GM21528 (cell line): ENCODE measurements at regions not wholly inside any gene's neighbourhood (a gene's known extent, or its start where the extent isn't known, plus 50 kb on each side); places are given as distances from the start of the nearest gene placed in this dataset.

Experiments
- ATAC-seq: cut with Tn5 transposase; IDR thresholded peaks from one replicate; pipeline ENCODE4 v1.9.1; 2021; ENCODE audit warnings: mild to moderate bottlenecking, moderate library complexity; ENCODE audit not compliant: unreplicated experiment, low FRiP score

DNA sequence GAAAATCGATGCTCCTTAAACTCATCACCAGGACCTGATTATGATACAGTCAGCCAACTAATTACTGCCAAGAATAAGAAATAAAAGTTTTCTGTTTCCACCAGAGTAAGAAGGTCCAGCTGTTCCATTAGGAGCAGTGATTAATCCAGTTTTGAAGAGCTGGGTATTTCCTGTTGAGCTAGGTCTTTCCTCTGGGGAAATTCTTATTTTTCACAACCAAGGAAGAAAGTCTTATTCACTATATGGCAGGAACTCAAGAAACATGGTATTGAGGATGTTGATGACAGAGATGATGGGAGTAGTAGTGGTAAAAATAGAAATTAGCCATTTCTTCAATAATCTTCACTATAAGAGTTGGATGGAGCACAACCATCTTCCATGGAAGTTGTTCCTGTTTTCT is 374.6 kb upstream of the RUNX1 start:
- no peak for ATAC-seq

GRCh38 chr21:35422011-35422410 is 372.9 kb upstream of the RUNX1 start:
- no peak for ATAC-seq

DNA sequence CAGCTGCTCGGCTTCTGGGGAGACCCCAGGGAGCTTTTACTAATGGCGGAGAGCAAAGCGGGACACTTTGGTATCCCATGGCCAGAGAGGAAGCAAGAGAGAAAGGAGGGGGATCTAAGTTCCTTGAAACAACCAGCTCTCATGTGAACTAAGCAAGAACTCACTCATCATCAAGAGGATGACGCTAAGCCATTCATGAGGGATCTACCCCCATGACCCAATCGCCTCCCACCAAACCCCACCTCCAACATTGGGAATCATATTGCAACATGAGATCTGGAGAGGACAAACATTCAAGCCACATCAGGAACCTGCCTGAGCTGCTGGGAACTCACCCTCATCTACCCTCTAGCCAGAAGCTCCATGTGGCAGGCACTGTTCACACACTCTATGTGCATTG is 372.1 kb upstream of the RUNX1 start:
- ATAC-seq: no peak

DNA sequence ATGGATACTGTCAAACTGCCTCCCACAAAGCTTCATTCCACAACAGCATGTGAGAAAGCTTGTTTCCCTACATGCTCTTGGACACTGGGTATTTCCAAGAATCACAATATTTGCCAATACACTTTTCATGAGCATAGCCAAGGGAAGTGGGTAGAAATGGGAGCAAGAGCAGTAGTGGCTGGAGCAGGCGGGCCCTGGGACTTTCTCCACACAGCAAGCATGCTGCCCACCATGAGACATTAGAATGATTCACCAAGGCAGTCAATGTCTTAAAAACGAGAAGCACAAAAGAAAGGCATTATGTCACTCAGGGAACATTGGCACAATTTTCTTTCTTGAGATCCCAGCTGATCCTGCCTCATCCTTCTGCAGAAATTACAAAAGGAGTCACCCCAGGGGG is 371.6 kb upstream of the RUNX1 start:
- ATAC-seq: no peak

DNA sequence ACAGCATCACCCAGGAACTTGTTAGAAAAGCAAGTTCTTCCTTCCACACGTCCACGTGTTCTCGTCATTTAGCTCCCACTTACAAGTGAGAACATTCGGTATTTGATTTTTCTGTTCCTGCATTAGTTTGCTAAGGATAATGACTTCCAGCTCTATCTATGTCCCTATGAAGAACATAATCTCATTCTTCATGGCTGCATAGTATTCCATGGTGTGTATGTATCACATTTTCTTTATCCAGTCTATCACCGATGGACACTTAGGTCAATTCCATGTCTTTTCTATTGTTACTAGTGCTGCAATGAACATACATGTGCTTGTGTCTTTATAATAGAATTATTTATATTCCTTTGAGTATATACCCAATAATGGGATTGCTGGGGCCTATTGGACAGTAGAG is 368.7 kb upstream of the RUNX1 start:
- ATAC-seq: no peak

DNA sequence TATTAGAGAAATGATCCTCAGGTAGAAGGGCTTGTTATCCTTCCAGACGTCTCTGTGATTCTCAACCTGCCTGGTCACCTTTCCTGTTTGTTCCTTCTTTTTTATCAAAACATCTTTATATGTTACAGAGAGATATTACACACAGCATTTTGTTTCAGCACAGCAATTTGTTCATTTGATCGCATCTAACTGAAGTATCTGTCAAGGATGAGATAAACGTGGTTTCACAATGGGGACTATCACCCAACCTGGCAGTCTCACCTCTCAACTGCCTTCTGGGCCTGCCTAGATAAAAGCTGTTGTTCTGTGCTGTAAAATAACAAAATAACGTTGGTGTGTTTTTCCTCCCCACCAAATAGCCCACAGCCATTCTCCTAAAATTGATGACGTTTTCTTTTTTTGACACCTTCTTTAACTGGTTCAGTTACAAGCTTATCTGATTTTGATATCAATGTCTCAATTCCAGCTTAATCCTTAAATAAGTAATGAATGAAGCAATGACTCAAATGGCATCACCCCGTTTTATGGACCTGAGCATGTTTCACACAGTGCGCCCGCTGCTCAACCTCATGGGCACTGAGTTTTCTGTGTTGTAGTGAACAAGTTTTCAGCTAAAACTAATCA is 367.9 kb upstream of the RUNX1 start:
- no peak for ATAC-seq

DNA sequence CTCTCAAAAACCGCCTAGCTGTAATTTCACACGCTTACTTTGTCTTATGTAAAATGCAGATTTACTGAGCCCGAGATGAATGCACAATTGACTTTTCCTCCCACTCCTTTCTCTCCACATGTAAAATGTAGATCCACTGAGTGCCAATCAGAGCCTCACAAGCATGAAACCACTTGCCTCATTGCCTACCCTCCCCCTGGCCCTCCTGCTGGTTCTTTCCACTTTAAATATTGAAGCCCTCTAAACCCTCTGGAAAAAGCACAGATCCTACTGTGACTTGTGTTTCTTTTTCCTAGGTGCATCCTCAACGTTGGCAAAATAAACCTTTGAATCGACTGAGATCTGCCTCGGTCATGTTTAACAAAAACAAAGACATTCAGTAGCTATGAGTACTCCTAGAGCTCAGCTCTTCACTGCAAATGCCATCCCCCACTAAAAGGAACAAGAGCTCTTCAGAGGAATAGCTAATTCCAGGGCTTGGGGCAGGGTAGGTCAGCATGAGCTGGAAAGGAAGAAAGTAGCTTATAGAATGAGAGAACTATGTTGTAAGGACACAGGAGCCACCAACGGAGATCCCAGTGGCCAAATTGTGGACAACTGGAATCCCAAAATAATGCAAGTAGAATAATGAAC is 365.5 kb upstream of the RUNX1 start:
- ATAC-seq: no peak

GRCh38 chr21:35414056-35414455 is 365.0 kb upstream of the RUNX1 start:
- ATAC-seq: no peak

GRCh38 chr21:35412231-35412630 is 363.1 kb upstream of the RUNX1 start:
- no peak for ATAC-seq

DNA sequence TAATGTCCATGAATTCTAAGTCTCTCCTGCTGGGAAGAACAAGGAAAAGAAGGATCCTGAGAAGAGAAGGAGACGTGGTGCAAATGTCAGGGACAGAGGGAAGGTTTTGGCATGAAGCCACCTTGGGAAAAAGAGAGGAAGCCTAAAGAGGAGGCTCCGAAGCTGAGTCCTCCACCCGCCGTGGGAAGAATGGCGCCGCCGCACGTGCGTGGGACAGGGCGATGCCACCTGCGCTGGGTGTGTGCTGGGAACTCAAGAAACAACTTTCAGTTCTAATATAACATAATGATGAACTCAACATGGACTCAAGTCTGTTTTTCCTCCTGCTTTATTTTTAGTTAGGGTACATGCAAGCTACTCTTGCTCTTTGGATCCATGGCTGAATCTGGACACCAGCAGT is 362.3 kb upstream of the RUNX1 start:
- ATAC-seq: no peak

- ATAC-seq: no peak
Measured at GRCh38 chr21:35410656-35411055, 361.6 kb upstream of the RUNX1 start.

DNA sequence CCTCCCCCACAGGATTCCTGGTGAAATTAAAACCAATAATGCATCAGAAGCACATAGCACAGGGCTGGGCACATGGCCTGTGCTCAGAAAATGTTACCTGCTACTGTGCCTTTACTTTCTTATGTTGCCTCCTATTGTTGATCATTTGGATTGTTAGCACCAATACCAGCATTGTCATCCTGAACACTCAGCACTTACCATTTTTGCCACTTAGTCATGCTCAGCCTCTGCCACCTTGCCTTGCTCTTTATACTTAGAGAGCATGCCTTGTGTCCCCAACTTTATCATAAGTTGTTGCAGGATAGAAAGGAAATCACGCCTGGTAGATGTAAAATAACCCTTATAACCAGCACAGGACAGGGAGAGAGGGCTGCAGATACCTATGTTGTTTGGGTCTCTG is 361.0 kb upstream of the RUNX1 start:
- ATAC-seq: no peak

DNA sequence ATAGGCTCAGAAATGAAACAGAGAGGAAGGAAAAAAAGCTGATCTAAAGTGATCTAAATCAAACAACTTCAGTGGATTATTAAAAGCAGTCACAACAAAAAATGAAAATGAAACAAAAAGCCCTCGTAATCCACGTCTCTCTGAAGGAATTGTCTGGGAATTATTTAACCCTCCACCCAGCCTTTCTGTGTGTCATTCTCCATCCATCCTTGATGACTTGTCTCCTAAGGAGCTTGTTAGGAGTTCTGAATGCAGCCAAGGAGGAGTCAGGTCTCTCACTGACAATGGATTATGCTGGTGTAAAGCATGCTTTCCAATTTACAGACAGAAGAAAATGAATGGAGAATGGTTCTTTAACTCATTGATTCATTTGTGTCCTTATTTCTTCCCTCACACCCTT is 359.3 kb upstream of the RUNX1 start:
- ATAC-seq: no peak

DNA sequence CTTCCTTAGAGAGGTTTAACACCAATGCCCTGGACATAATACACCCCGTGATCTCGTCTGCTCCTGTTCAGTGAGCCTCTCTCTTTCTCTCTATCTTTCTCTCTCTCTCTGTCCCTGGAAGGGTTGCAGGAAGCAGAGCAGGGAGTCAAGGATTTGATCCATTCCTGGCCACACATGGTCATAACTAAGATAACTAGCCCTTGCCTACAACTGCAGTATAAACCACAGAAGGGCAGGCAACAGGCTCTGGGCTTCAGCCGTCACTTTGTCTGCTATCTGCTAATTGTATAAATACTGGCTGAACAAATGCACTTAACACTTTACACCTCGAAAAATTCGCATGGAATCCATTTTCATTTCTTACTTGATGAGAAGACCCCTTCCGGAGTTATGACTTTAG is 357.5 kb upstream of the RUNX1 start:
- no peak for ATAC-seq

DNA sequence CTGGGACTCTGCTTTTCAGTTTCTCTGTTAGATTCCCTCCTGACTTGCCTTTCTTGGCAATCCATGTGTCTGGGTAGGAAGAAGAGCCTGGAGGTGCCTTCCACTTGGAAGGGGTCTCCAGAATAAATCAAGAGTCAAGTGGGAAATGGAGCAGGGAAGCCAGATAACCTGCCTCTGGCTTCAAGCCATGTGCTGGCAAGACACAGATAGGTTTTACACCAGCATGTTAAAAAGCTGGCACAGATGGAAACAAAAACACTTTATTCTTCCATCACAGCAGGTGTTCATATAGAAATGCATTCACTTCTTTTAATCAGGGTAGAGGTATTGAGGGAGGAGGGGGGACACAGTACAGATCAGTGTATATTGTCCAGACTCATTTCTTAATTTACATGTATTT is 356.9 kb upstream of the RUNX1 start:
- no peak for ATAC-seq

- no peak for ATAC-seq
Measured at GRCh38 chr21:35404247-35404646, 355.1 kb upstream of the RUNX1 start.

DNA sequence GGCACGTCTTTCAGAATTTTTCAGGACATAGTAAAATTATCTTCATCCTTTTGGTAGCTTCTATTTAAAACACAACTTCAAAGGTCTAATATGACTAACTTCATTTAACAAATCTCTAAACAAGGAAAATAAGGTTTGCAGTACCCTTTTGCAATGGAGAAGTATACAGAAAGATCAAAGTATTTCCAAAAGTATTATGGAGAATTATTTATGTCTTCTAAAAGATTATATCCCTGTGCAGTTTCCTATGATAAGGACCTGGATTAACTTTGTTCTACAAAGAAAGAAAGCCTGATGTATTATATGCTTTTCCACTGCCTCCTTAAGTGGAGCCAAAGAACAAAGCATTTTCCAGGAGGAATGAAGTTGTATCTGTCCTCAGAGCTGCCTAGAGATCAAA is 353.0 kb upstream of the RUNX1 start:
- ATAC-seq: no peak

GRCh38 chr21:35401476-35401875 is 352.4 kb upstream of the RUNX1 start:
- no peak for ATAC-seq

- no peak for ATAC-seq
Measured at GRCh38 chr21:35400233-35400939, 351.3 kb upstream of the RUNX1 start.

- ATAC-seq: no peak
Measured at GRCh38 chr21:35399706-35400105, 350.6 kb upstream of the RUNX1 start.

DNA sequence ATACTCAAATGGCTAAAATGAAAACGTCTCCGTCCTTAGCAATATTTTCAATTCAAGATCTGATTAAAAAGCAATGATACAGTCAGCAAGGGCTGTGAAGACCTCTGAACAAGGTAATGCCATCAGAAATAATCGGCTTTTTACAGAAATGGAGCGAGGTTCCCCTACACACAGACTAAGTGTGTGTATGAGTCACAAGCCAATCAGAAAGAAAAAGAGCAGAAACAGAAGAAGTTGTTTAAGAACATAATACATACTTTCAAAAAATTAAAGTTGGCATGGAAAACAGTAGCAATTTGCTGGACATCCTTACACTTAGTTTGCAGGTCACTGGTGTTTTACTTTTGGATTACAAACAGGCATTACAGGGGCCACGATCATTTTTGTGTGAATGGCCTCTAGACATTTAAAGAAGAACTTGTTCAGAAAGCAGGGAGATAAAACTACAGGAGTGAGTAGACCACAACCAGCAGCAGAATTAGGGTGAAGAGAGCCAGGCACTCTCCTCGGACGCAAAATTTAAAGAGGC is 350.0 kb upstream of the RUNX1 start:
- ATAC-seq: no peak
